GM19467 (cell line): ENCODE measurements at regions not wholly inside any gene's neighbourhood (a gene's known extent, or its start where the extent isn't known, plus 50 kb on each side); places are given as distances from the start of the nearest gene placed in this dataset.
A peak's percentile ranks its signal among the peaks of the same experiment; 100 is the strongest.
"Not testable (repeated sequence)": the region's sequence is repeated elsewhere in the genome, so short reads cannot be mapped to it uniquely, and the experiment has no call there.

Source experiments
- ATAC-seq: cut with Tn5 transposase; IDR thresholded peaks from one replicate; pipeline ENCODE4 v1.9.1; 2021; ENCODE audit warnings: mild to moderate bottlenecking, moderate library complexity; ENCODE audit not compliant: unreplicated experiment

DNA sequence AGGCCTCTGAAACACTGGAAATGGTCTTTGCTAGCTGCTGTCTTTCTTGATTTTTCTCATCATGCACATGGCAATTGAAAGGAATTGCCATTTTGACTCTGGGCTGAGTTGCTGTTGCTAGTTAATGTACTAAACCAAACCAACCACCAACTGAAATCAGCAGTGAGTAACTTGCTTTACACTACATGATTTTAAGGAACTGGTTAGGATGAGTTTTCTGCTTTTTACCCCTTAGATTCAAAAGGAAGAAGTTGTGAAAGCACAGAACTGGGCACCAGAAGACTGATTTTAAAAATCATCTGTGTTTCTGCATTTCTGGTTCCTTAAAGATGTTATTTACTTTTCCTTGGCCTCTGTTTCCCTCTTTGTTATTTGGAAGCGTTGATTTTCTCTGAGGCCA lies 361.9 kb downstream of the HLX start:
- ATAC-seq = no peak

- ATAC-seq = no peak
Measured at GRCh38 chr1:221241592-221241991, 362.3 kb downstream of the HLX start.

GRCh38 chr1:221246067-221246466 lies 366.8 kb downstream of the HLX start:
- no peak for ATAC-seq

- ATAC-seq = no peak
Measured at GRCh38 chr1:221246628-221247415, 367.6 kb downstream of the HLX start.

DNA sequence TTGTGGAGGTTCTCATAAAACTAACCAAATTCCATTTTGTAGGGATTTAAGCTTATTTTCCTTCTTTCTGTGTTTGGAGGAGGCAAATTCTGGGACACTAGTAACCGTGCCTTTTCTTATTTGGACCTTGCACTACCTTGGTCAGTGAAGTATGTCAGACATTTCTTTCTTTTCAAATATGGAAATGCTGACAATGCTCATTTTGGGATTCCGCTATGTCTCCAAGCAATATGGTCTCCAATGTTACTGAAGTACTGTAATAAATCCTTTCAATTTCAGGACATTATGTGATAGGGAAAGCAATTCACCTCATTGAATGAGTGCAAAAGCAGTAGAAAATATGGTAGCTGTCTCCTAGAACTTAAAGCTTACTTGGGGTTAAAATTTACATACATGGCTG lies 372.3 kb downstream of the HLX start:
- ATAC-seq = no peak

DNA sequence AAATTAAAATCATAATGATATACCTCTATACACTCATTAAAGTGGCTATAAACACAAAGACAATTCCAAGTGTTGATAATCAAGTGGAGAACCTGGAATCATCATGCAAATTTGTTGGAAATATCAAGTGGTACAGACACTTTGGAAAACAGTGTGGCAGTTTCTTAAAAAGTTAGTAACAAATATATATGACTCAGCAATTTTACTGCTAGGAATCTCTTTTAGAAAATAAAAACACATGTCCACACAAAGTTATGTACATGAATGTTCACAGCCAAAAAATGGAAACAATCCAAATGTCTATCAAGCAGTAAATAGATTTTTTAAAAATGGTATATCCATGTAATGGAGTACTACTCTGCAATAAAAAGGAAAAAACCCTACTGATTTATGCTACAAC lies 375.6 kb downstream of the HLX start:
- no peak for ATAC-seq

DNA sequence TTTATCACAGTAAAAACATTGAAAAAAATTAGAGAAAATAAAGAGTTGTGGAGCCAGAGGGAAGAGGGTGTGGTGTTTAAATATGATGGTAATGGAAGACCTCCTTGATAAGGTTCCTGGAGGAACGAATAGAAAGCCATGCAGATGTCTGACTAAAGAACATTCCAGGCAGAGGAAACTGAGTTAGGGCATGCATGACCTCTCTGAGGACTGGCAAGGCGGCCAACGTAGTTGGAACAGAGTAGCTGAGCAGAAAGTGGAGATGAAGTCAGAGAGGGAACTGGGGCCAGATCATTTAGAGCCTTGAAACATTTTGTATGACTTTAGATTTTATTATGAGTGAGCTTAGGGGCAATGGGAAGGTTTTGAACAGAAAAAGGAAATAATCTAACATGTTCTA lies 377.5 kb downstream of the HLX start:
- no peak for ATAC-seq

- not testable (repeated sequence) for ATAC-seq
Measured at GRCh38 chr1:221257548-221257947, 378.3 kb downstream of the HLX start.

DNA sequence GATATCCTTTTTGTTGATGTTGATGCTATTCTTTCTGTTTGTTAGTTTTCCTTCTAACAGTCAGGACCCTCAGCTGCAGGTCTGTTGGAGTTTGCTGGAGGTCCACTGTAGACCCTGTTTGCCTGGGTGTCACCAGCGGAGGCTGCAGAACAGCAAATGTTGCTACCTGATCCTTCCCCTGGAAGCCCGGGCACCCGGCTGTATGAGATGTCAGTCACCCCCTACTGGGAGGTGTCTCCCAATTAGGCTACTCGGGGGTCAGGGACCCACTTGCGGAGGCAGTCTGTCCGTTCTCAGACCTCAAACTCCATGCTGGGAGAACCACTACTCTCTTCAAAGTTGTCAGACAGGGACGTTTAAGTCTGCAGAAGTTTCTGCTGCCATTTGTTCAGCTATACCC lies 383.4 kb downstream of the HLX start:
- ATAC-seq = not testable (repeated sequence)

DNA sequence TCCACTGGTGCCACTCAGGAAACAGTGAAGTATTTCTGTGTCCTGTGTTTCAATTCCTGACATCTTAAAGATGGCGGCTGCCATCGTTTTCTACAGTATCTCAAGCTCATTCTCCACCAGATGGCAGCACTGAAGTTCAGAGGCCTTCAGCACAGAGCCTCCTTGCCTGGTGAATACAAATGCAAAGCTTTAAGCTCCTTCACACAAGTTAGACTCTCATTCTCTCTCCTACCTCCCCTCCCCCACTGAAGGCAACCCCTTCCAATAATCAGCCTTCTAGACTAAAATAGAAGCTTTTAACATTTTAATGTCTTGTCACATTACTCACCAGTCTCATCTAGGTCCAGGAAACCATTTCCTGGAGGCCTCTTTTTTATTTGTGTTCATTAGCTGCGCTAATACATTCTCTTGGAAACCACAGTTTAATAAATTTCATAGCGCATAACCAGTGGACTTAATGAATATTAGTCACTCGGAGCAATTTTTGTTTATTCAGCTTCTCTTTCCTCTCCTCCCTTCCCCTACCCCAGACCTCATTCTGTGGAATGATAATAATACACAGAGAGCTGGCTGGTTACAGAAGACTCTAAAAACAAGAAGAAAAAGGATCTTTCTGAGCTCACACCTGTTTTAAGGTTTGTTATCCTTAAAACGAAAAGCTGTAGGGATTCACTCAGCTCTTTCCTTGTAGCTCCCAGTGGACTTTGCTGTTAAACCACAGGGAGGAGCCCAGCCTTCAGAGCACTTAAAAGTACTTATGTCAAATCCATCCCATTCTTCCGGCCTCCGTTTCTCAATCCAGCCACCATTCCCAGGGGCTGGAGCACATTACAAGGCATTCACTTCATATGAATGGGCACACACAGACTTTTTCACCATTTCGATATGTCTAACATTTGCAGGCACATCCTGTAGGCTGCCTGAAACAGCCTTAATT lies 384.9 kb downstream of the HLX start:
- peak; percentile 91 for ATAC-seq

- ATAC-seq = no peak
Measured at GRCh38 chr1:221264848-221265247, 385.6 kb downstream of the HLX start.

GRCh38 chr1:221268295-221268694 lies 389.1 kb downstream of the HLX start:
- no peak for ATAC-seq

GRCh38 chr1:221271701-221272100 lies 392.5 kb downstream of the HLX start:
- ATAC-seq = no peak

GRCh38 chr1:221272940-221273339 lies 393.7 kb downstream of the HLX start:
- ATAC-seq = no peak

DNA sequence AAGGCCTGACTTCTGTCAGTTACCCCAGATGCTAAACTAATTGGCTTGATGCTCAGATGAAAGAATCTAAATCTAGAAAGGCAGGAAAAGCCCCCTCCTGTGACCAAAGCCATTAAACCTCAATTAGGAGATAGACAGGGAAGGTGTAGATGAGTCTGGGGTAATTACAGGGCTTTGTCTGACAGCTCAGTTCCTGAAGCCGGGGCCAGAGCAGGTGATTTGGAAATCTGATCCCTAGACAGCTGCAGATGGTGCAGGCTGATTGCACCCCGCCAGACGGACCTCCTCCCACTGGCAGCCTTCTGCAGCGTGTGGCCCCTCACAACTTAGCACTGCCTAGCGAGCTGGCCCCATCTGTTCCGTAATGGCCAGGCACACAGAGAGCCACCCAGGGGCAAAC lies 395.1 kb downstream of the HLX start:
- ATAC-seq = no peak

- no peak for ATAC-seq
Measured at GRCh38 chr1:221276896-221277409, 397.7 kb downstream of the HLX start.

DNA sequence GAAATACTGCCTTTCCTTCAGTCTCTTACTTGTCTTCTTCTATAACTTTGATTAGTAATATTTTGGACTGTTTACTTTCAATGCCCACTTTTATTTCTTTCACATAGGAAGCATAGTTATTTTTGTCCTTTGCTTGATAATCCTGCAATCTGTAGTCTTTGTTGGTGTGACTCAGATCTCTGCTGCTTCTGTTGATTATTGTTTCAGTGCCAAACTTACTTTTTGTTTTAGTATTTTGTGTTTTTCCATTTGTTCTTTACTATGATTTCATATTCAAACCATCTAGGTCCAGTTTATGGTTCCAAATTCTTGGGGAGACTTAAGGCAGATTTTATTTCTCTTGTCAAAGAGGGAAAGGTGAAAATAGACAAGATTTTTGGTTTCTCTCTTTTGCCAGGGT lies 399.9 kb downstream of the HLX start:
- no peak for ATAC-seq

DNA sequence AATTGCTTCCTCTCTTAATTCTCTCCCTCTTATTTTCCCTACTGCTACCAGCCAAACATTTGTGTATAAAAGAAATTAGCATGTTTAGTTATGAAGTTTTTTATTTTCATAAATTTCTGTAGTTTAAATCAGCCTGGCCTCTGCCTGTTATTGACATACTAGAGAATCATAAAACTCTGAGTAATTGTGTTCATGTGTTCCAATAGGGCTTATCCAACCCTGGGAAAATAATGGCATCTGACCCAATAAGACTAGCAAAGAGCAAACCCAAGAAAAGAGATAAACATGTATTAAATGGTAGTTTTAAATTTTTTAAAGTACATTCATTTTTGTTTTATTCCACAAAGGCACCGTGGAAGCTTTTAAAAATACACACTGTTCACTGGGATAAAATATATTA lies 404.3 kb downstream of the HLX start:
- no peak for ATAC-seq

GRCh38 chr1:221284028-221284427 lies 404.8 kb downstream of the HLX start:
- no peak for ATAC-seq

DNA sequence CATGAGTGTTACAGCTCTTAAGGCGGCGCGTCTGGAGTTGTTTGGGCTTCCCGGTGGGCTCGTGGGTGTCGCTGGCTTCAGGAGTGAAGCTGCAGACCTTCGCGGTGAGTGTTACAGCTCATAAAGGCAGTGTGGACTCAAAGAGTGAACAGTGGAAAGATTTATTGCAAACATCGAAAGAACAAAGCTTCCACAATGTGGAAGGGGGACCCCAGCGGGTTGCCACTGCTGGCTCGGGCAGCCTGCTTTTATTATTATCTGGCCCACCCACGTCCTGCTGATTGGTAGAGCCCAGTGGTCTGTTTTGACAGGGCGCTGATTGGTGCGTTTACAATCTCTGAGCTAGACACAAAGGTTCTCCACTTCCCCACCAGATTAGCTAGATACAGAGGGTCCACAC lies 405.7 kb downstream of the HLX start:
- ATAC-seq = not testable (repeated sequence)

GRCh38 chr1:221285458-221286210 lies 406.4 kb downstream of the HLX start:
- not testable (repeated sequence) for ATAC-seq
